Suprapubic skin (tissue), 3 donors: ENCODE measurements at regions not wholly inside any gene's neighbourhood (a gene's known extent, or its start where the extent isn't known, plus 50 kb on each side); places are given as distances from the start of the nearest gene placed in this dataset.

Experiments
- EP300 ChIP-seq: sonication (generic); formaldehyde crosslinking; IDR thresholded peaks from one replicate; pipeline ENCODE4 v1.6.1; 2017; ENCODE audit warnings: antibody characterized with exemption
- POLR2A ChIP-seq, 2 donors: fragments of 450-650 bp; IDR thresholded peaks; one replicate each; pipeline ENCODE4 v1.6.1; 2017; ENCODE audit warnings: antibody characterized with exemption in 2 of 2, mild to moderate bottlenecking in 2 of 2, moderate library complexity in 2 of 2
- TF ChIP-seq, protein P1 (sequence below), 2 donors: fragments of 200-600 bp in 1 of 2; fragments of 450-650 bp in 1 of 2; sonication (generic) in 1 of 2; IDR thresholded peaks; one replicate each; pipeline ENCODE4 v1.5.1; 2016 to 2019; ENCODE audit warnings: antibody characterized with exemption in 2 of 2, mild to moderate bottlenecking in 1 of 2, moderate library complexity in 1 of 2

- TF ChIP-seq POLR2A (IDR thresholded peaks at IDR 0.05) (no peak), EP300 (no peak)
- TF ChIP-seq, protein P1, sequence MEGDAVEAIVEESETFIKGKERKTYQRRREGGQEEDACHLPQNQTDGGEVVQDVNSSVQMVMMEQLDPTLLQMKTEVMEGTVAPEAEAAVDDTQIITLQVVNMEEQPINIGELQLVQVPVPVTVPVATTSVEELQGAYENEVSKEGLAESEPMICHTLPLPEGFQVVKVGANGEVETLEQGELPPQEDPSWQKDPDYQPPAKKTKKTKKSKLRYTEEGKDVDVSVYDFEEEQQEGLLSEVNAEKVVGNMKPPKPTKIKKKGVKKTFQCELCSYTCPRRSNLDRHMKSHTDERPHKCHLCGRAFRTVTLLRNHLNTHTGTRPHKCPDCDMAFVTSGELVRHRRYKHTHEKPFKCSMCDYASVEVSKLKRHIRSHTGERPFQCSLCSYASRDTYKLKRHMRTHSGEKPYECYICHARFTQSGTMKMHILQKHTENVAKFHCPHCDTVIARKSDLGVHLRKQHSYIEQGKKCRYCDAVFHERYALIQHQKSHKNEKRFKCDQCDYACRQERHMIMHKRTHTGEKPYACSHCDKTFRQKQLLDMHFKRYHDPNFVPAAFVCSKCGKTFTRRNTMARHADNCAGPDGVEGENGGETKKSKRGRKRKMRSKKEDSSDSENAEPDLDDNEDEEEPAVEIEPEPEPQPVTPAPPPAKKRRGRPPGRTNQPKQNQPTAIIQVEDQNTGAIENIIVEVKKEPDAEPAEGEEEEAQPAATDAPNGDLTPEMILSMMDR (IDR thresholded peaks at IDR 0.05): no peak
Observed at GRCh38 chr13:73406454-73406853, 347.6 kb downstream of the KLF5 start.
